ENCODE measurements at regions not wholly inside any gene's neighbourhood (a gene's known extent, or its start where the extent isn't known, plus 50 kb on each side); places are given as distances from the start of the nearest gene placed in this dataset.

DNA sequence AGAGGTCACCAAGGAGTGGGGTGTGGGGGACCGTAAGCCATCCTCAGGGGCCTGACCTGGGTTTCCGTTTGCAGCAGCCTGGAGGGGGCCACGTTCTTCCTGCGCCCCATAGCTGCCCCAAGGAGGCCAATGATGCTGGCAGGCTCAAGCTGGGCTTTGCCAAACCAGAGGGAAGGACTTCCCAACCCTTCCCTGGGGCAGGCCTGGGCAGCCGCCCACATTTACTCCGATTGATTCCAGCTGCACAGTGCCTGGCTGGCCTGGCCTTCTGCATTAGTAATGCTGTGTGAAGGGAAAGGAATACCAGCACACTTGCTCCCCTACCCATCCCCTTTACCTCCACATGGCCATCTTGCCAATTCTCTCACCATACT is 360.6 kb upstream of the SLC14A2 start:
- POLR2A ChIA-PET (ENCODE audit: low non-redundant PET) = no interaction called here
- CTCF ChIA-PET = no interaction called here
- intact Hi-C loops (cut with micrococcal nuclease; ENCODE audit: unreplicated experiment) = no loop called here
- H3K9me3 ChIP-seq (ENCODE audit: low read depth, low read length, poor library complexity, severe bottlenecking) = no peaks in the 10 kb centered on the region
- no peak overlapping the region for H3K4me3 ChIP-seq (ENCODE audit: low read depth, low read length, poor library complexity, severe bottlenecking)
- no peaks in the 10 kb centered on the region for H3K36me3 ChIP-seq (ENCODE audit: insufficient read depth, low read length, poor library complexity, severe bottlenecking)
- DNase-seq (ENCODE audit: low spot score) = no peak
- TF ChIP-seq EZH2 (IDR thresholded peaks at IDR 0.05; ENCODE audit: borderline replicate concordance, low read depth, low read length, poor library complexity, severe bottlenecking) = no peak
- TF ChIP-seq, protein P1, sequence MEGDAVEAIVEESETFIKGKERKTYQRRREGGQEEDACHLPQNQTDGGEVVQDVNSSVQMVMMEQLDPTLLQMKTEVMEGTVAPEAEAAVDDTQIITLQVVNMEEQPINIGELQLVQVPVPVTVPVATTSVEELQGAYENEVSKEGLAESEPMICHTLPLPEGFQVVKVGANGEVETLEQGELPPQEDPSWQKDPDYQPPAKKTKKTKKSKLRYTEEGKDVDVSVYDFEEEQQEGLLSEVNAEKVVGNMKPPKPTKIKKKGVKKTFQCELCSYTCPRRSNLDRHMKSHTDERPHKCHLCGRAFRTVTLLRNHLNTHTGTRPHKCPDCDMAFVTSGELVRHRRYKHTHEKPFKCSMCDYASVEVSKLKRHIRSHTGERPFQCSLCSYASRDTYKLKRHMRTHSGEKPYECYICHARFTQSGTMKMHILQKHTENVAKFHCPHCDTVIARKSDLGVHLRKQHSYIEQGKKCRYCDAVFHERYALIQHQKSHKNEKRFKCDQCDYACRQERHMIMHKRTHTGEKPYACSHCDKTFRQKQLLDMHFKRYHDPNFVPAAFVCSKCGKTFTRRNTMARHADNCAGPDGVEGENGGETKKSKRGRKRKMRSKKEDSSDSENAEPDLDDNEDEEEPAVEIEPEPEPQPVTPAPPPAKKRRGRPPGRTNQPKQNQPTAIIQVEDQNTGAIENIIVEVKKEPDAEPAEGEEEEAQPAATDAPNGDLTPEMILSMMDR (conservative IDR thresholded peaks at IDR 0.05; ENCODE audit: low read depth, low read length) = no peak
- H3K4me1 ChIP-seq (ENCODE audit: insufficient read depth, low read length, poor library complexity, severe bottlenecking) = no peaks in the 10 kb centered on the region
- BruUV-seq (replicated peaks) = no TSS peak
- no peaks in the 10 kb centered on the region for H3K27me3 ChIP-seq (replicated peaks; ENCODE audit: insufficient read depth, low read depth, low read length, poor library complexity)
- no peak overlapping the region for H3K27ac ChIP-seq (ENCODE audit: low read depth, low read length, poor library complexity, severe bottlenecking)

DNA sequence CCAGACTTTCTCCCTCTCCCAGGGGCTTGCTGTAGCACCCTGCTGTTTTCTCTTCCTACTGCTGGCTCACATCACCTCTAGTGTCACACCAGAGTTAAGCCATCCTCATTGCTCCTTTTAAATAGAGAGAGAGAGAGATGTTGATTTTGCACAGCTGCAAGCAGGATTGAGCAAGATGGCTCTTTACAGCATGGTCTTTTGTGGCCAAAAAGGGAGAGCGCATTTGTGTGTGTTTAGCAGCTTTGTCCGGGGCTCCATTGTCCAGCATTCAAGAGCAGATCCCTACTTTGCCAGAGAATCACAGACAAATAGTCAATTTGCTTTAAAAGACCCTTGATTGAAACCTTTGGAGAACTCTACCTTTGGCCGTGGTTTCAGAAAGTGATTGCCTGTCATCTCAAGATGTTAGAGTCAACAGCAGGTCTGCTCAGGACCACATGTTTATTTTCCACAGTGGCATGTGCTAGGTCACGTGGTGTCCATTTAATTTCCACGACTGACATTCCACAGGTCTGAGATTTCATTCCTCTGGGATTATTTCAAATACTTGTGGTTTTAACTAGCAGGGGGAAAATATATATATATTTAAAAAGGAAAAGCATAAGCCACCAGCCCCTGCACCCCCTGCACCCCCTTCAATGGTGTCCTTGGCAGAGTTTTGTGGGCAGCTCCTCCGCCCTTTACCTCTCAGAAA is 359.9 kb upstream of the SLC14A2 start:
- no peak for DNase-seq (ENCODE audit: low spot score)
- POLR2A ChIA-PET (ENCODE audit: low non-redundant PET) = no interaction called here
- H3K36me3 ChIP-seq (ENCODE audit: insufficient read depth, low read length, poor library complexity, severe bottlenecking) = no peaks in the 10 kb centered on the region
- no peaks in the 10 kb centered on the region for H3K9me3 ChIP-seq (ENCODE audit: low read depth, low read length, poor library complexity, severe bottlenecking)
- no peak for TF ChIP-seq EZH2 (IDR thresholded peaks at IDR 0.05; ENCODE audit: borderline replicate concordance, low read depth, low read length, poor library complexity, severe bottlenecking)
- TF ChIP-seq, protein P1 (conservative IDR thresholded peaks at IDR 0.05; ENCODE audit: low read depth, low read length) = no peak
- no peaks in the 10 kb centered on the region for H3K27me3 ChIP-seq (replicated peaks; ENCODE audit: insufficient read depth, low read depth, low read length, poor library complexity)
- H3K4me3 ChIP-seq (ENCODE audit: low read depth, low read length, poor library complexity, severe bottlenecking) = no peak overlapping the region
- H3K4me1 ChIP-seq (ENCODE audit: insufficient read depth, low read length, poor library complexity, severe bottlenecking) = no peaks in the 10 kb centered on the region
- no peak overlapping the region for H3K27ac ChIP-seq (ENCODE audit: low read depth, low read length, poor library complexity, severe bottlenecking)
- CTCF ChIA-PET = no interaction called here
- no TSS peak for BruUV-seq (replicated peaks)
- intact Hi-C loops (cut with micrococcal nuclease; ENCODE audit: unreplicated experiment) = no loop called here

DNA sequence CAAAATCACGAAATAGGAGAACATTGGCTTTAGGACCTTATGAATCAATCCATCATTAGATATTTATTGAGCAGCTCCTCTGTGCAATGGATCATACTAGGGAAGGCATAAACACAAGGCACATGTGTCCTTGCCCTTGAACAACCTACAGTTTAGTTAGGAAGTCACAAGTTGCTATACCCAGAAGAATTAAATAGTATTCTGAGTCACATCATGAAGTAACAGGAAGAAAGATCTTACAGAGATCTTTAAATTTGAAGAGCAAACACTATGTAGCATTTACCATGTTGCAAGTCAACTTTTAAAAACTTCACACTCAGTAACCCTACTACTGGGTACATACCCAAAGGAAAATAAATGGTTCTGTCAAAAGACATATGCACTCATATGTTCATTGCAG is 355.2 kb upstream of the SLC14A2 start:
- BruUV-seq (replicated peaks) = no TSS peak
- intact Hi-C loops (cut with micrococcal nuclease; ENCODE audit: unreplicated experiment) = no loop called here
- Histone ChIP-seq H3K4me3 (ENCODE audit: low read depth, low read length, poor library complexity, severe bottlenecking) (no peak overlapping the region), H3K27me3 (replicated peaks; ENCODE audit: insufficient read depth, low read depth, low read length, poor library complexity) (no peaks in the 10 kb centered on the region), H3K36me3 (ENCODE audit: insufficient read depth, low read length, poor library complexity, severe bottlenecking) (no peaks in the 10 kb centered on the region), H3K9me3 (ENCODE audit: low read depth, low read length, poor library complexity, severe bottlenecking) (no peaks in the 10 kb centered on the region), H3K4me1 (ENCODE audit: insufficient read depth, low read length, poor library complexity, severe bottlenecking) (no peaks in the 10 kb centered on the region), H3K27ac (ENCODE audit: low read depth, low read length, poor library complexity, severe bottlenecking) (no peak overlapping the region)
- TF ChIP-seq, protein P1 (conservative IDR thresholded peaks at IDR 0.05; ENCODE audit: low read depth, low read length) = no peak
- TF ChIP-seq EZH2 (IDR thresholded peaks at IDR 0.05; ENCODE audit: borderline replicate concordance, low read depth, low read length, poor library complexity, severe bottlenecking) = no peak
- no peak for DNase-seq (ENCODE audit: low spot score)
- POLR2A ChIA-PET (ENCODE audit: low non-redundant PET) = no interaction called here
- CTCF ChIA-PET = no interaction called here

Measured in A673 (cell line).